C4-2B (cell line): ENCODE measurements at regions not wholly inside any gene's neighbourhood (a gene's known extent, or its start where the extent isn't known, plus 50 kb on each side); places are given as distances from the start of the nearest gene placed in this dataset.

Experiments used
- ZFX ChIP-seq: fragments of 450-650 bp; IDR thresholded peaks from 2 replicates; pipeline ENCODE4 v1.6.1; 2017
- TF ChIP-seq, protein P1 (sequence below): fragments of 450-650 bp; conservative IDR thresholded peaks from 2 replicates; pipeline ENCODE4 v1.5.1; 2017; ENCODE audit warnings: mild to moderate bottlenecking

DNA sequence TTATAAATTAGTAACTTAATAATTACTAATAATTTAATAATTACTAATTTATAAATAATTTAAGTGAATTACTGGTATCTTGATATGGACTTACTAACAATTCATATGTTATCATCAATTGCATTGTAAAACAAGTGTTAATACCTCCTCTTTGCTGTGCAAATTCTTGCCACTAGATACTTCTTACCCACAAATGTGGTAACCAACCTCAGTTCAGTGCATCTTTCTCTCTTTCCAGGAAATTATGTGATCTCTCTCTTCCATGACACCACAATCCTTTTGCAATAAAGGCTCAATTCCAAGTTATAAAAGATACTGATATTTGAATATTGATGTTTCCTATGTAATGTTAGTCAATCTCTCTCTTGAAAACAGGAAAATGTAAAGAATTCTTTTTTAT is 408.6 kb upstream of the MIR17HG start:
- TF ChIP-seq, protein P1, sequence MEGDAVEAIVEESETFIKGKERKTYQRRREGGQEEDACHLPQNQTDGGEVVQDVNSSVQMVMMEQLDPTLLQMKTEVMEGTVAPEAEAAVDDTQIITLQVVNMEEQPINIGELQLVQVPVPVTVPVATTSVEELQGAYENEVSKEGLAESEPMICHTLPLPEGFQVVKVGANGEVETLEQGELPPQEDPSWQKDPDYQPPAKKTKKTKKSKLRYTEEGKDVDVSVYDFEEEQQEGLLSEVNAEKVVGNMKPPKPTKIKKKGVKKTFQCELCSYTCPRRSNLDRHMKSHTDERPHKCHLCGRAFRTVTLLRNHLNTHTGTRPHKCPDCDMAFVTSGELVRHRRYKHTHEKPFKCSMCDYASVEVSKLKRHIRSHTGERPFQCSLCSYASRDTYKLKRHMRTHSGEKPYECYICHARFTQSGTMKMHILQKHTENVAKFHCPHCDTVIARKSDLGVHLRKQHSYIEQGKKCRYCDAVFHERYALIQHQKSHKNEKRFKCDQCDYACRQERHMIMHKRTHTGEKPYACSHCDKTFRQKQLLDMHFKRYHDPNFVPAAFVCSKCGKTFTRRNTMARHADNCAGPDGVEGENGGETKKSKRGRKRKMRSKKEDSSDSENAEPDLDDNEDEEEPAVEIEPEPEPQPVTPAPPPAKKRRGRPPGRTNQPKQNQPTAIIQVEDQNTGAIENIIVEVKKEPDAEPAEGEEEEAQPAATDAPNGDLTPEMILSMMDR: no peak
- no peak for TF ChIP-seq ZFX
